IMR-90 (cell line): ENCODE measurements at regions not wholly inside any gene's neighbourhood (a gene's known extent, or its start where the extent isn't known, plus 50 kb on each side); places are given as distances from the start of the nearest gene placed in this dataset.

Experiments
- CEBPB ChIP-seq: IDR thresholded peaks from 2 replicates; pipeline ENCODE4 v1.6.1; 2012; ENCODE audit warnings: low read depth, low read length, improper control_type of control experiment
- CTCF ChIP-seq: conservative IDR thresholded peaks from 2 replicates; pipeline ENCODE4 v1.5.1; 2012; ENCODE audit warnings: mild to moderate bottlenecking, low read depth, low read length, improper control_type of control experiment
- FOS ChIP-seq: fragments of 150-350 bp; IDR thresholded peaks from 2 replicates; pipeline ENCODE4 v1.6.1; 2016; ENCODE audit warnings: low read depth, low read length
- MAFK ChIP-seq: IDR thresholded peaks from 2 replicates; pipeline ENCODE4 v1.6.1; 2012; ENCODE audit warnings: low read depth, low read length, improper control_type of control experiment
- MAZ ChIP-seq: IDR thresholded peaks from 2 replicates; pipeline ENCODE4 v1.6.1; 2012; ENCODE audit warnings: low read depth, mild to moderate bottlenecking, low read length, improper control_type of control experiment, moderate library complexity, borderline replicate concordance
- MXI1 ChIP-seq: IDR thresholded peaks from 2 replicates; pipeline ENCODE4 v1.6.1; 2012; ENCODE audit warnings: low read depth, mild to moderate bottlenecking, low read length, moderate library complexity, borderline replicate concordance
- POLR2A ChIP-seq: IDR thresholded peaks from 2 replicates; pipeline ENCODE4 v1.6.1; 2012; ENCODE audit warnings: mild to moderate bottlenecking, low read depth, low read length
- RAD21 ChIP-seq: IDR thresholded peaks from 2 replicates; pipeline ENCODE4 v1.6.1; 2012; ENCODE audit warnings: low read length, improper control_type of control experiment
- RCOR1 ChIP-seq: IDR thresholded peaks from 2 replicates; pipeline ENCODE4 v1.6.1; 2012; ENCODE audit warnings: mild to moderate bottlenecking, low read length, improper control_type of control experiment; ENCODE audit not compliant: insufficient replicate concordance
- RFX5 ChIP-seq: IDR thresholded peaks from 2 replicates; pipeline ENCODE4 v1.8.0; 2012; ENCODE audit warnings: low read depth, mild to moderate bottlenecking, low read length, moderate library complexity
- USF2 ChIP-seq: fragments of 150-350 bp; IDR thresholded peaks from 2 replicates; pipeline ENCODE4 v1.6.1; 2017; ENCODE audit warnings: mild to moderate bottlenecking, antibody characterized with exemption, low read length, low read depth

GRCh38 chr14:95392841-95393240, 73.1 kb upstream of the CLMN start:
- TF ChIP-seq MAZ, result no peak
- TF ChIP-seq RAD21, result no peak
- TF ChIP-seq CTCF, result no peak
- TF ChIP-seq POLR2A, result no peak
- no peak for TF ChIP-seq RCOR1
- TF ChIP-seq USF2, result no peak
- TF ChIP-seq MAFK, result no peak
- no peak for TF ChIP-seq MXI1
- TF ChIP-seq RFX5, result no peak
- no peak for TF ChIP-seq FOS
- no peak for TF ChIP-seq CEBPB
